AG04449 (cell line): ENCODE measurements at regions not wholly inside any gene's neighbourhood (a gene's known extent, or its start where the extent isn't known, plus 50 kb on each side); places are given as distances from the start of the nearest gene placed in this dataset.
"Not testable (repeated sequence)": the region's sequence is repeated elsewhere in the genome, so short reads cannot be mapped to it uniquely, and the experiment has no call there.

Source experiments
- CTCF ChIA-PET: fragments of 350-600 bp; formaldehyde crosslinking; extraction: SDS; loops from one replicate; lab custom pipeline; 2021; ENCODE audit warnings: antibody characterized with exemption; lab: Yijun Ruan, JAX
- POLR2A ChIA-PET: fragments of 400-600, 350-600 bp; formaldehyde crosslinking; extraction: SDS; loops from one replicate; lab custom pipeline; 2020; ENCODE audit warnings: antibody characterized with exemption, inconsistent platforms; lab: Yijun Ruan, JAX
- DNase-seq: peaks from one replicate; pipeline ENCODE4 v3.0.0-alpha.2; 2010; ENCODE audit warnings: low read depth, low spot score
- H3K4me3 ChIP-seq: 2 replicates; pipeline ENCODE4 v1.5.1; 2011; ENCODE audit warnings: low read depth, mild to moderate bottlenecking, control low read depth, low read length
- CTCF ChIP-seq: IDR thresholded peaks from one replicate; pipeline ENCODE4 v1.5.1; 2011; ENCODE audit warnings: mild to moderate bottlenecking, moderate library complexity, low read length, control low read depth, inconsistent platforms; ENCODE audit not compliant: insufficient read depth; ENCODE audit errors: missing control alignments

GRCh38 chr2:234169674-234170073, 119.2 kb downstream of the SPP2 start:
- H3K4me3 ChIP-seq = no peak overlapping the region
- POLR2A ChIA-PET = interaction anchor here (0.6 kb wide), 1 partner anchor 8 kb away, joined by 4 read pairs; no protein-coding TSS in a partner anchor
- CTCF ChIA-PET = interaction anchor here (1.1 to 1.8 kb wide), 3 partner anchors 11 to 948 kb away, joined by 3 to 5 read pairs (median 3); no protein-coding TSS in a partner anchor
- no peak for TF ChIP-seq CTCF
- no peak for DNase-seq

DNA sequence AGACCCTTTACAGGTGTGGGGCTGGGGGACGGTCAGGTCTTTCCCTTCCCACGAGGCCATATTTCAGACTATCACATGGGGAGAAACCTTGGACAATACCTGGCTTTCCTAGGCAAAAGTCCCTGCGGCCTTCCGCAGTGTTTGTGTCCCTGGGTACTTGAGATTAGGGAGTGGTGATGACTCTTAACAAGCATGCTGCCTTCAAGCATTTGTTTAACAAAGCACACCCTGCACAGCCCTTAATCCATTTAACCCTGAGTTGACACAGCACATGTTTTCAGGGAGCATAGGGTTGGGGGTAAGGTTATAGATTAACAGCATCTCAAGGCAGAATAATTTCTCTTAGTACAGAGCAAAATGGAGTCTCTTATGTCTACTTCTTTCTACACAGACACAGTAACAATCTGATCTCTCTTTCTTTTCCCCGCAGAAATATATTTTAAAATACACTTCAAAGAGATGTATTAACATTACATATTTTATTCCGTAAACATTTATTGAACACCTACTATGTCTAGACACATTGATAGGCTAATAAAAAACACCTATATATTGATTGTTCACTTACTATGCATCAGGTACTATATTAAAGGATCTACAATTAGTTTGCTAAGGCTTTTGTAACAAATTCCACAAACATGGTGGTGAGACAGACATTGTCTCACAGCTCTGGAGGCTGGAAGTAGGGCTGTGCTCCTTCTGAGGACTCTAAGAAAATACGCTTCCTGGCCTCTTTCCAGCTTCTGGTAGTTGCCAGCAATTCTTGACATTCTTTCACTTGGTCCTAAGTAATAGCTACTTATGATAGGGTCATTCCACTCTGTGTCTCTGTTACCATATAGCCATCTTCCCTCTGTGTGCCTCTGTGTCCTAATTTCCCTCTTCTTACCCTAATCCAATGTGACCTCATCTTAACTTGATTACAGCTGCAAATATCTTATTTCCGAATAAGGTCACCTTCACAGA, 118.4 kb downstream of the SPP2 start:
- DNase-seq = peak; percentile 87
- H3K4me3 ChIP-seq, POLR2A ChIA-PET: not testable (repeated sequence)
- CTCF ChIA-PET = interaction anchor here (1.1 to 1.8 kb wide), 3 partner anchors 12 to 948 kb away, joined by 3 to 5 read pairs (median 3); no protein-coding TSS in a partner anchor

DNA sequence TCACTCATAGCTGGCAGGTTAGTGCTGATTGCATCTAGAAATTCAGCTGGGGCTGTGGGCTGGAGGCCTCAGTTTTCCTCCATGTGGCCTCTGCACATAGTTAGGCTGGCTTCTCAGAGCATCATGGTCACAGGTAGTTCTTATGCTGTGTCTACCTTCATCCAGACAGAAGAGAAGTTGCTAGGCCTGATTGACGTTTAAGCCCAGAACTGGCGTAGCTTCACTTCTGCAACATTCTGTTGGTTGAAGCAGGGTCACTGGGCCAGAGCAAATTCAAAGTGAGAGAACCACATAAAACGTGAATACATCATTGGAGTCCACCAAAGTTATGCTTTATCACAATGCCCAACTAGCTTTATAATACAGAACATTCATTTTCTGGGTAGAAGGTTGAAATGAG, 116.0 kb downstream of the SPP2 start:
- TF ChIP-seq CTCF = no peak
- DNase-seq = no peak
- H3K4me3 ChIP-seq = no peak overlapping the region
- ChIA-PET POLR2A (no interaction called here), CTCF (interaction anchor here (0.7 to 4.1 kb wide), 7 partner anchors 11 to 379 kb away, joined by 3 to 15 read pairs (median 4); no protein-coding TSS in a partner anchor)

DNA sequence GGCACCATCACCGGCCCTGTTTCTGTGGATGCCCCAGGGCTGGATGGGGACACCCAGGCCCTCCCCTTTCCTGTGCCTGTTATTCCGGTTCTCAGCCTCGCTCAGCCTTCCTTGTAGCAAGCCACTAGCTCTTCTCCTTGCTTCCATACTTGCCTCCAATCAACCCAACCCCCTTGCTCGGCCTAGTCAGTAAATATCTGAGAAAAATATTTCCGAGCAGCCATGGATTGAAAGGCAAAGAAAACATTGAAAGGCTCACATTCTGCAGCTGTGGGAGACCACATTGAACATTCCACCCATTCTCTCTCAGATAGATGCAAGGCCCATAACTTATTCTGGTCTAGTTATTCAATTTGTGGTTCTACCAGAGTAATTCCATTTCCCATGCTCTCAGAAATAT, 114.9 kb downstream of the SPP2 start:
- ChIA-PET CTCF (interaction anchor here (1.3 to 4.1 kb wide), 5 partner anchors 10 to 120 kb away, joined by 3 to 15 read pairs (median 4); no protein-coding TSS in a partner anchor), POLR2A (interaction anchor here (0.8 to 1.2 kb wide), 3 partner anchors 19 to 212 kb away, joined by 3 to 5 read pairs (median 4); no protein-coding TSS in a partner anchor)
- TF ChIP-seq CTCF = no peak
- H3K4me3 ChIP-seq = no peak overlapping the region
- DNase-seq = peak; percentile 96

DNA sequence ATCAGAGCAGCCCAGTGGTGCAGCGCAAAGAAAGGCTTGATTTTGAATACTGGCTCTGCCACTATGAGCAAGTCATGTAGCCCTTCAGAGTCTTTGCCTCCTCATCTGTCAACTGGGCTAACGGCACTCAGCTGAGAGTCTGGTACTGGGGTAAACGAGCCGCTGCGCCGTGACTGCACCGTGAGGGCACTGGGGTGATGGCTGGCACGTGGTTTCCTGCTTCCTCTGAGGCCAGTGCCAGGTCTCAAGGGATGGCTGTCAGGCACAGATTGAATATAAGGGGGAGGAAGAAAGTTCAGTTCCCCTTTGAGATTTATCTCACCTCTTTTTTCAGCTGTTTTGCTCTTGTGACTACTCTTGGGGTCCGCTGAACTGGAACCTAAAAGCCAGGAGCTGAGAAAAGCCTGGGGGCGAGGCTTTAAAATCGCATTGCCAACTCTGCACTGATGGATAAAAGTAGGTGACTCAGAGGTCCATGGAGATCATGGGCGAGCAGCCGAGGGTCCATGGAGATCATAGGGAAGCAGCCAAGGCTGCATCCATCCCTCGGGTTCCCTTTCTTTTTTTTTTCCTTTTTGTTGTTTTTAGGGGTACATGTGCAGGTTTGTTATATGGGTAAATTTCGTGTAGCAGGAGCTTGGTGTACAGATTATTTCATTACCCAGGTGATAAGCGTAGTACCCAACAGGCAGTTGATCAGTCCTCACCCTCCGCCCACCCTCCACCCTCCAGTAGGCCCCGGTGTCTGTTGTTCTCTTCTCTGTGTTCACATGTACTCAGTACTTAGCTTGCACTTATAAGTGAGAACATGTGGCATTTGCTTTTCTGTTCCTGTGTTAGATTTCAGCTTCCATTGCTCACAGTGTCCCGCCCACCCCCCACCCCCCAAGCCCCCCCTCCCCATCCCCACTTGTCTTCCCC, 114.3 kb downstream of the SPP2 start:
- no peak for TF ChIP-seq CTCF
- H3K4me3 ChIP-seq = no peak overlapping the region
- ChIA-PET CTCF (interaction anchor here (1.3 to 4.1 kb wide), 4 partner anchors 9 to 29 kb away, joined by 3 to 15 read pairs (median 4); no protein-coding TSS in a partner anchor), POLR2A (interaction anchor here (0.8 to 1.2 kb wide), 3 partner anchors 18 to 213 kb away, joined by 3 to 5 read pairs (median 4); no protein-coding TSS in a partner anchor)
- DNase-seq = no peak

DNA sequence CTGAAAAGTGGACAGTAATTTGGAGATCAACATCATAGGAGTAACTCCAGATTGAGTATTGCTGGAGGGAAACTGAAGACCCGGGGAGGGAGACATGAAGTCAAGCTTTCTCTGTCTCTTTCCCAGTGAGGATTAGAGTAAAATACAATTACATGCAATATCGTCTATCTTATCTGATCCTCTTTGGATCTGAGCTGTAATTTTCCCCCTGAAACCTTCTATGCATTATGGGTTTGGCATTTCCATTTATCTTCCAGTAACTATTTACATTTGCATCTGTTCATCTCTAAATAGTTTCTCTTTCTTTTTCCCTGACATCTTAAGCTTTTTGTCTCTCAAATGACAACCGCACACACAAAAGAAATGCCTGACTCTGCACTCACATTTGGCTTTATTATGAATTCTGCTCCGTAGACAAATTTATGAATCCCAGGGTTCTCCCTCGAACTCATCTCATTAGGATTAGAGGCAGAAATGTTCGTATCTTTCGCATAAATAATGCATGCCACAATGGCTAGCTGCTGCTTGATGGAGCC, 113.1 kb downstream of the SPP2 start:
- no peak for TF ChIP-seq CTCF
- ChIA-PET POLR2A (no interaction called here), CTCF (interaction anchor here (1.1 to 4.1 kb wide), 3 partner anchors 18 to 95 kb away, joined by 3 to 15 read pairs (median 4); no protein-coding TSS in a partner anchor)
- DNase-seq = no peak
- no peak overlapping the region for H3K4me3 ChIP-seq
